Pancreas (tissue), 10 donors: ENCODE measurements at regions not wholly inside any gene's neighbourhood (a gene's known extent, or its start where the extent isn't known, plus 50 kb on each side); places are given as distances from the start of the nearest gene placed in this dataset.

Source experiments
- ATAC-seq, 4 donors: fragments of 200-7000 bp; cut with Tn5 transposase; one replicate each; pipeline versions ENCODE4 v1.8.0 to v1.9.1; 2020; ENCODE audit warnings: mild to moderate bottlenecking in 4 of 4, moderate library complexity in 4 of 4
- DNase-seq, 6 donors: peaks; one replicate each; pipeline ENCODE4 v3.0.0-alpha.2; 2020
- FAIRE-seq: peaks from 2 replicates; lab custom pipeline; 2012; peaks lifted over from hg19 to GRCh38; lab: Jason Lieb, UNC
- H3K27ac ChIP-seq, 4 donors: fragments of 200-600 bp; sonication (generic); 1 replicate in 3 of 4; 2 replicates in 1 of 4; pipeline versions ENCODE4 v1.5.0 to v1.8.0; 2020
- H3K27me3 ChIP-seq, 4 donors: fragments of 200-600 bp; one replicate each; pipeline ENCODE4 v1.8.0; 2021
- H3K36me3 ChIP-seq, 3 donors: fragments of 200-600 bp; sonication (generic) in 1 of 3; one replicate each; pipeline versions ENCODE4 v1.5.0 to v1.8.0; 2020 to 2021
- H3K4me1 ChIP-seq, 3 donors: fragments of 200-600 bp; one replicate each; pipeline ENCODE4 v1.8.0; 2021
- H3K4me3 ChIP-seq, 4 donors: fragments of 200-600 bp; sonication (generic) in 2 of 4; one replicate each; pipeline versions ENCODE4 v1.5.0 to v1.8.0; 2020 to 2021
- H3K9me3 ChIP-seq, 4 donors: fragments of 200-600 bp; one replicate each; pipeline ENCODE4 v1.8.0; 2021
- WGBS, 2 donors: extraction: QIAGEN DNeasy Blood & Tissue Kit; methylation state at CpG; one replicate each; pipeline ENCODE4 v1.1.7; 2013; 5-methylcytosine and 5-hydroxymethylcytosine counted together
- intact Hi-C, 3 donors: fragments of 100-400 bp; cut with DNase I; formaldehyde crosslinking; loops; one replicate each; pipeline versions ENCODE4 v1.11.1 to v1.14.2; 2022
- TF ChIP-seq, protein P1 (sequence below), 4 donors: fragments of 200-600 bp; sonication (generic) in 3 of 4; IDR thresholded peaks; one replicate each; pipeline versions ENCODE4 v1.5.0 to v1.8.0; 2021; ENCODE audit warnings: antibody characterized with exemption in 4 of 4
- donor health status: healthy with polysubstance abuse.
- donor health status: DM: no; HTN: no; CAD: no; lungs with moderate emphysema.
- donor health status: DM: no; HTN: no; CAD: no.
- donor health status: control.
- donor health status: control.
- donor health status: Bipolar disorder and iron deficiency.
- donor health status: DM: yes; HTN: yes; CAD: no.
- donor health status: DM: no; HTN: no; CAD: no.
- donor health status: DM: no; HTN: no; CAD: no.
- donor health status: DM: yes; HTN: yes; CAD: no.

- intact Hi-C loops = no loop called here
- WGBS, 2 donors = 69 to 73% methylated on average over 2 of the region's 2 CpGs
- FAIRE-seq = no peak
These were observed 1605.7 kb upstream of the CDH6 start for GRCh38 chr5:29587832-29588231.

DNA sequence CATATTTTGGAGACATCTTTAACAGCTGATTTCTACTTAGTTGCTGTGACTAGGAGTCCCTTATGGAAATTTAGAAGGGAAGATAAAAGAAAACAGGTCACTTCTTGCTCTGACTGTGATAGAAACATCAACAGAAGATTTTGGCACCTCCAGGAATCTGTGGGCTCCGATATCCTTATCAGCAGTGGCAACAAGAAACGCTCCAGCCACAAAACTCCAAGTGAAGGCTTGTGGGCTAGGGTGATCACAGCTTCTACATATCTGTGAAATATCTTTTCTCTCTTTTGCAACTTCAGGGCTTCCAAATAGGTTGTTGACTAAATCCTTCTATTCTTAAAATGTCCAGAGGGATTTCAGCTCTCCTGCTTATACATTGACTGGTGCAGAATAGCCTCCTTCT lies 1625.5 kb upstream of the CDH6 start:
- H3K27me3 ChIP-seq = no peaks in the 10 kb centered on the region
- FAIRE-seq (no peak), DNase-seq (no peak), ATAC-seq (no peak)
- no peaks in the 10 kb centered on the region for H3K36me3 ChIP-seq
- 36 to 44% methylated on average over 2 of the region's 2 CpGs for WGBS, 2 donors
- intact Hi-C loops = no loop called here
- no peak overlapping the region for H3K4me3 ChIP-seq
- no peaks in the 10 kb centered on the region for H3K9me3 ChIP-seq
- no peak overlapping the region for H3K27ac ChIP-seq
- TF ChIP-seq, protein P1, sequence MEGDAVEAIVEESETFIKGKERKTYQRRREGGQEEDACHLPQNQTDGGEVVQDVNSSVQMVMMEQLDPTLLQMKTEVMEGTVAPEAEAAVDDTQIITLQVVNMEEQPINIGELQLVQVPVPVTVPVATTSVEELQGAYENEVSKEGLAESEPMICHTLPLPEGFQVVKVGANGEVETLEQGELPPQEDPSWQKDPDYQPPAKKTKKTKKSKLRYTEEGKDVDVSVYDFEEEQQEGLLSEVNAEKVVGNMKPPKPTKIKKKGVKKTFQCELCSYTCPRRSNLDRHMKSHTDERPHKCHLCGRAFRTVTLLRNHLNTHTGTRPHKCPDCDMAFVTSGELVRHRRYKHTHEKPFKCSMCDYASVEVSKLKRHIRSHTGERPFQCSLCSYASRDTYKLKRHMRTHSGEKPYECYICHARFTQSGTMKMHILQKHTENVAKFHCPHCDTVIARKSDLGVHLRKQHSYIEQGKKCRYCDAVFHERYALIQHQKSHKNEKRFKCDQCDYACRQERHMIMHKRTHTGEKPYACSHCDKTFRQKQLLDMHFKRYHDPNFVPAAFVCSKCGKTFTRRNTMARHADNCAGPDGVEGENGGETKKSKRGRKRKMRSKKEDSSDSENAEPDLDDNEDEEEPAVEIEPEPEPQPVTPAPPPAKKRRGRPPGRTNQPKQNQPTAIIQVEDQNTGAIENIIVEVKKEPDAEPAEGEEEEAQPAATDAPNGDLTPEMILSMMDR (IDR thresholded peaks at IDR 0.05) = no peak
- H3K4me1 ChIP-seq = no peaks in the 10 kb centered on the region

More at GRCh38 chr5:29587832-29588231, 1605.7 kb upstream of the CDH6 start:
- DNase-seq (no peak), ATAC-seq (no peak)
- Histone ChIP-seq H3K36me3 (no peaks in the 10 kb centered on the region), H3K4me3 (no peak overlapping the region), H3K27ac (no peak overlapping the region), H3K4me1 (no peaks in the 10 kb centered on the region), H3K27me3 (no peaks in the 10 kb centered on the region), H3K9me3 (no peaks in the 10 kb centered on the region)
- TF ChIP-seq, protein P1 (IDR thresholded peaks at IDR 0.05) = no peak

DNA sequence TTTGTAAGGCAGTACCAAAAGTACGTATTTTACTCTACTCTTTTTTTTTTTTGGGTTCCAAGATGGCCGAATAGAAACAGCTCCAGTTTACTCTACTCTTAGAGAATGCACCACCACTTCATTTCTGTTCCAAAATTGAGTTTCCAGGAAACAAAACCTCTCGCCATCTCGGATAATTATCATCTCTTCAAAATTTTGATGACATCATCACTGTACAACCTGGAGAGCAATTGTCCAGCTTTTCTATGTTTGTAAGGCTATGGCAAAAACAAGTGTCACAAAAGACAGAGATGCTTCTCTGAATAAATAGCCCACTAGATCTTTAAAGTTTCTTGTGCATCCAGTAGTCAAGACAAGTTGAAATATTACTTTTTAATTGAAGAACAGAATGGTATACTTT lies 1631.9 kb upstream of the CDH6 start:
- Histone ChIP-seq H3K9me3 (no peaks in the 10 kb centered on the region), H3K27me3 (no peaks in the 10 kb centered on the region), H3K4me1 (no peaks in the 10 kb centered on the region), H3K27ac (no peak overlapping the region), H3K36me3 (no peaks in the 10 kb centered on the region), H3K4me3 (no peak overlapping the region)
- TF ChIP-seq, protein P1 (IDR thresholded peaks at IDR 0.05) = no peak
- 55 to 72% methylated on average over 4 of the region's 4 CpGs for WGBS, 2 donors
- ATAC-seq (no peak), FAIRE-seq (no peak), DNase-seq (no peak)
- intact Hi-C loops = no loop called here

DNA sequence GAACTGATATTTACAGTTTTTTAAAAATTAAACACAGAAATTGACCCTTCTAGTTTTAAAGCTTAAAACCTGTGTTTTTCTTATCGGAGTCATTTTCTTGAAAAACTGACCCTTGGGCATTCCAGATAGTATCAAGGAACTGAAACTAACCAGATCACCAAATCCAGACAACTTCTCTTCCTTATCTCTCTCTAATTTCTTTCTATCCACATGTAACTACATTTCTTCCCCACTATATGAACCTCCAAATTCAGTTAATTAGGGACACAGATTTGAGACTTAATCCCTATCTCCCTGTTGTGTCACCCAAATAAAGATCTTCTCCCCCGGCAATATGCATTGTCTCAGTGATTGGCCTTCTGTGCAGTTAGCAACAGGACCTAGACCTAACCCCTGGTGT lies 1643.0 kb upstream of the CDH6 start:
- Histone ChIP-seq H3K27ac (no peak overlapping the region), H3K4me1 (no peaks in the 10 kb centered on the region), H3K36me3 (no peaks in the 10 kb centered on the region), H3K9me3 (no peaks in the 10 kb centered on the region), H3K27me3 (no peaks in the 10 kb centered on the region), H3K4me3 (no peak overlapping the region)
- FAIRE-seq = no peak
- no peak for ATAC-seq
- DNase-seq = no peak
- intact Hi-C loops = no loop called here
- TF ChIP-seq, protein P1 (IDR thresholded peaks at IDR 0.05) = no peak
- WGBS, 2 donors = 36 to 44% methylated on average over 2 of the region's 2 CpGs

DNA sequence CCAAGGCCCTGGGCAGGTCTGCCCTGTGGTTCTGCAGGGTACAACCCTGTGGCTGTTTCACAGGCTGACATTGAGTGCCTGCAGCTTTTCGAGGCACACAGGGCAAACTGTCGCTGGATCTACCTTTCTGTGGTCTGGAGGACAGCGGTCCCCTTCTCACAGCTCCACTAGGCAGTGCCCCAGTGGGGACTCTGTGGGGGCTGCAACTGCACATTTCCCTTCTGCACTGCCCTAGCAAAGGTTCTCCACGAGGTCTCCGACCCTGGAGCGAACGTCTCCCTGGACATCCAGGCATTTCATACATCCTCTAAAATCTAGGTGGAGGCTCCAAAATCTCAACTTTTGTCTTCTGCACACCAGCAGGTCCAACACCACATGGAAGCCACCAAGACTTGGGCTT lies 1645.2 kb upstream of the CDH6 start:
- WGBS, 2 donors = 73 to 80% methylated on average over 7 of the region's 7 CpGs
- no peak overlapping the region for H3K27ac ChIP-seq
- TF ChIP-seq, protein P1 (IDR thresholded peaks at IDR 0.05) = no peak
- H3K36me3 ChIP-seq = no peaks in the 10 kb centered on the region
- ATAC-seq = no peak
- no peak for FAIRE-seq
- no peak for DNase-seq
- no peaks in the 10 kb centered on the region for H3K9me3 ChIP-seq
- H3K27me3 ChIP-seq = no peaks in the 10 kb centered on the region
- no peak overlapping the region for H3K4me3 ChIP-seq
- intact Hi-C loops = no loop called here
- no peaks in the 10 kb centered on the region for H3K4me1 ChIP-seq
